Astrocyte of the cerebellum (primary cell): ENCODE measurements at regions not wholly inside any gene's neighbourhood (a gene's known extent, or its start where the extent isn't known, plus 50 kb on each side); places are given as distances from the start of the nearest gene placed in this dataset.

ENCODE experiments used
- DNase-seq: peaks from one replicate; pipeline ENCODE4 v3.0.0-alpha.2; 2011; ENCODE audit warnings: low read depth
- H3K4me3 ChIP-seq: 2 replicates; pipeline ENCODE4 v1.5.1; 2011; ENCODE audit warnings: mild to moderate bottlenecking, low read depth, low read length, moderate library complexity
- CTCF ChIP-seq: IDR thresholded peaks from 2 replicates; pipeline ENCODE4 v1.5.1; 2012; ENCODE audit warnings: low read length, low read depth, moderate library complexity, mild to moderate bottlenecking; ENCODE audit errors: missing control alignments
- in situ Hi-C: cut with HindIII; loops from 2 replicates; pipeline ENCODE4 v1.10.0; 2017; ENCODE audit warnings: low sequenced_read_pairs

GRCh38 chr2:20135631-20136050 is 84.2 kb upstream of the LAPTM4A start:
- no peak for DNase-seq
- in situ Hi-C loops: no loop called here
- peak; percentile 79 for TF ChIP-seq CTCF
- H3K4me3 ChIP-seq: no peak overlapping the region

- in situ Hi-C loops: no loop called here
- H3K4me3 ChIP-seq: no peak overlapping the region
- no peak for TF ChIP-seq CTCF
- DNase-seq: no peak
These were observed 81.6 kb upstream of the LAPTM4A start for GRCh38 chr2:20132990-20133535.

DNA sequence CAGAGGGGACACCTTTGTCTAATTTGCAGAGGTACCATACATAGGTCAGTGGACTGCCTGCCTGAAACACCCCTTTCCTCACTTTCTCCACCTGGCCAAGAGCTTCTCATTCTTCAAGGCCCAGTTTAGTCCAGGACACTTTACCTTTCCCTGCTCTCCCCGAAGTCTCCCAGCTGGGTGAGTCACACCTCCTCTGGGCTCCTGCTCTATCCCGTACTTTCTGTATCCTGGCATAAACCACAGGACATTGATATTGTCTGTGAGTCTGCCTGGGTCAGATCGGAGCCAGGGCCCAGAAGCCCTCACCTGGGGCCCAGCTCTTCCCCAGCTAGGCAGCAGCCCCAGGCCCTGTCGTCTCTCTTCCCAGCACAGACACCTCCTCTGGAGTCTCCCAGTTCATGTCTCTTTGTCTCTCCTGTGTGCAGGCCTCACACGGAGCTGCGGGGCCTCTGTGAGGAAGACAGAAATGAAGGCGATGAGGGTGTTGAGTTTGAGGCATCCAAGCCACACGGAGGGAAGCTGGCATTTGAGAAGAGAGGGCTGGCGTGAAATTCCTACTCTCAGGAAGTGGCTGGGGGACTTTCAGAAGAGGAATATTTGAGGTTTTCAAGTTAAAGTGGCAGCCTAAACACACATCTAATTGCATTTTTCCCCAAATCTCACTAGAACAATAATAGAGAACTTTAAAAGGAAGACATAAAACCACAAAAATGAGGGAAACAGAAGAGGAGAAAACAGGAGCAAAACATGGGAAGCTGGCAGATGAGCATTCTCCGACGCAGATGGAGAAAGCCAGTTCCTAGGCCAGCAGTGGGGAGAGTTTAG is 79.6 kb upstream of the LAPTM4A start:
- DNase-seq: peak; percentile 28

GRCh38 chr2:20130160-20130560 is 78.7 kb upstream of the LAPTM4A start:
- no peak overlapping the region for H3K4me3 ChIP-seq
- no peak for DNase-seq
- TF ChIP-seq CTCF: no peak
- in situ Hi-C loops: no loop called here

More for the DNA sequence above, 79.6 kb upstream of the LAPTM4A start:
- in situ Hi-C loops: no loop called here
- no peak for TF ChIP-seq CTCF
- H3K4me3 ChIP-seq: no peak overlapping the region

GRCh38 chr2:20129331-20130159 is 78.1 kb upstream of the LAPTM4A start:
- no peak for TF ChIP-seq CTCF
- no peak overlapping the region for H3K4me3 ChIP-seq
- in situ Hi-C loops: no loop called here

GRCh38 chr2:20128506-20129330 is 77.3 kb upstream of the LAPTM4A start:
- DNase-seq: no peak
- no peak overlapping the region for H3K4me3 ChIP-seq
- TF ChIP-seq CTCF: no peak
- in situ Hi-C loops: no loop called here

More at GRCh38 chr2:20129331-20130159, 78.1 kb upstream of the LAPTM4A start:
- DNase-seq: no peak
